ENCODE measurements at regions not wholly inside any gene's neighbourhood (a gene's known extent, or its start where the extent isn't known, plus 50 kb on each side); places are given as distances from the start of the nearest gene placed in this dataset.

DNA sequence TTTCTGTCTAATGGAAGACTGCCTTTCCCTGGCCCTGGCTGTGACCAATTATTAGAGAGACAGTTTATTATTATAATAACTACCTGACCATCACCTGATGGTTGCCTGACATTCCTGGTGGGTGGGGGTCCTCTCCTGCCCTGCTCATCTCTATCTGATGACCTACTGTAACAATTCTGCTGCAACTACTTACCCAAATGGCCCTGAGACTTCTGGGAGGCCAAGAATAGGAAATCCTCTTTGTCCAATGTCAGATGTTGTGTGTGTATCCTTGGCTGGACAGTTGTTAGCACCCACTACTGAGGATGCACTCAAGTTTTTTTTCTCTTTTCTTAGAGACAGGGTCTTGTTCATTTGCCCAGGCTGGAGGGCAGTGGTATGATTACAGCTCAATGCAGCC lies 110.3 kb downstream of the DDX1 start:
- TF ChIP-seq ZNF18 (tag by site-specific recombination; IDR thresholded peaks at IDR 0.05) (no peak), GLI2 (tag by site-specific recombination; IDR thresholded peaks at IDR 0.05; ENCODE audit: borderline replicate concordance, low read depth) (no peak), PATZ1 (tag by site-specific recombination; IDR thresholded peaks at IDR 0.05) (no peak), ZNF707 (tag by site-specific recombination; IDR thresholded peaks at IDR 0.05) (no peak), CTCF (tag by site-specific recombination; IDR thresholded peaks at IDR 0.05) (no peak), ZNF112 (tag by site-specific recombination; IDR thresholded peaks at IDR 0.05) (no peak), ZNF660 (tag by site-specific recombination; IDR thresholded peaks at IDR 0.05) (no peak), MYNN (tag by site-specific recombination; IDR thresholded peaks at IDR 0.05; ENCODE audit: borderline replicate concordance) (no peak)
